Hepatocyte (in vitro differentiated cells): ENCODE measurements at regions not wholly inside any gene's neighbourhood (a gene's known extent, or its start where the extent isn't known, plus 50 kb on each side); places are given as distances from the start of the nearest gene placed in this dataset.

Experiments
- DNase-seq: peaks from one replicate; pipeline ENCODE4 v3.0.0-alpha.2; 2016; ENCODE audit warnings: low spot score
- H2AFZ ChIP-seq: fragments of 200-600 bp; sonication (generic); 2 replicates; pipeline ENCODE4 v1.6.0; 2016; ENCODE audit warnings: antibody characterized with exemption, mild to moderate bottlenecking
- H3K27ac ChIP-seq: fragments of 200-600 bp; sonication (generic); 2 replicates; pipeline ENCODE4 v1.5.1; 2016; ENCODE audit warnings: mild to moderate bottlenecking
- H3K27me3 ChIP-seq: fragments of 200-600 bp; sonication (generic); 2 replicates; pipeline ENCODE4 v1.6.1; 2016
- H3K36me3 ChIP-seq: fragments of 200-600 bp; sonication (generic); replicated peaks from 2 replicates; pipeline ENCODE4 v1.5.1; 2016; ENCODE audit warnings: low read depth; ENCODE audit not compliant: insufficient read depth
- H3K4me1 ChIP-seq: fragments of 200-600 bp; sonication (generic); 2 replicates; pipeline ENCODE4 v1.5.1; 2016; ENCODE audit warnings: mild to moderate bottlenecking, moderate library complexity; ENCODE audit not compliant: insufficient read depth
- H3K4me2 ChIP-seq: fragments of 200-600 bp; sonication (generic); 2 replicates; pipeline ENCODE4 v1.6.0; 2016
- H3K4me3 ChIP-seq: fragments of 200-600 bp; sonication (generic); 2 replicates; pipeline ENCODE4 v1.5.1; 2016; ENCODE audit warnings: mild to moderate bottlenecking
- H3K79me2 ChIP-seq: fragments of 200-600 bp; sonication (generic); 2 replicates; pipeline ENCODE4 v1.6.0; 2017; ENCODE audit warnings: mild to moderate bottlenecking
- H3K9me2 ChIP-seq: fragments of 200-600 bp; sonication (generic); replicated peaks from 2 replicates; pipeline ENCODE4 v1.6.0; 2017; ENCODE audit warnings: mild to moderate bottlenecking; ENCODE audit not compliant: insufficient read depth
- H3K9me3 ChIP-seq: fragments of 200-600 bp; sonication (generic); 2 replicates; pipeline ENCODE4 v1.5.1; 2016; ENCODE audit warnings: low read depth, mild to moderate bottlenecking
- H4K20me1 ChIP-seq: fragments of 200-600 bp; sonication (generic); 2 replicates; pipeline ENCODE4 v1.6.0; 2016; ENCODE audit warnings: mild to moderate bottlenecking; ENCODE audit not compliant: insufficient read depth, poor library complexity, severe bottlenecking
- EZH2 ChIP-seq: fragments of 200-600 bp; sonication (generic); IDR thresholded peaks from 2 replicates; pipeline ENCODE4 v1.6.1; 2016; ENCODE audit warnings: antibody characterized with exemption, mild to moderate bottlenecking, borderline replicate concordance
- EZH2phosphoT487 ChIP-seq: fragments of 200-600 bp; sonication (generic); IDR thresholded peaks from one replicate; pipeline ENCODE4 v1.6.1; 2018; ENCODE audit warnings: antibody characterized with exemption, mild to moderate bottlenecking, low read depth, moderate library complexity; ENCODE audit not compliant: unreplicated experiment, severe bottlenecking
- WGBS: methylation state at CpG from one replicate; pipeline ENCODE4 v1.1.6; 2016; ENCODE audit warnings: low lambda C conversion rate; ENCODE audit errors: missing lambda C conversion rate; 5-methylcytosine and 5-hydroxymethylcytosine counted together
- TF ChIP-seq, protein P1 (sequence below): fragments of 200-600 bp; sonication (generic); IDR thresholded peaks from 2 replicates; pipeline ENCODE4 v1.5.1; 2016; ENCODE audit warnings: antibody characterized with exemption, mild to moderate bottlenecking; ENCODE audit not compliant: poor library complexity

GRCh38 chr6:112697265-112697664 lies 350.1 kb downstream of the RFPL4B start:
- Histone ChIP-seq H3K4me1 (no peaks in the 10 kb centered on the region), H3K9me2 (no peaks in the 10 kb centered on the region), H3K27me3 (no peaks in the 10 kb centered on the region), H3K9me3 (no peaks in the 10 kb centered on the region), H3K4me3 (no peak overlapping the region), H2AFZ (no peak overlapping the region), H3K27ac (no peak overlapping the region), H4K20me1 (no peaks in the 10 kb centered on the region), H3K4me2 (no peak overlapping the region), H3K79me2 (no peaks in the 10 kb centered on the region), H3K36me3 (no peaks in the 10 kb centered on the region)
- 99% methylated on average over 4 of the region's 4 CpGs for WGBS
- TF ChIP-seq EZH2phosphoT487 (no peak), EZH2 (no peak)
- TF ChIP-seq, protein P1, sequence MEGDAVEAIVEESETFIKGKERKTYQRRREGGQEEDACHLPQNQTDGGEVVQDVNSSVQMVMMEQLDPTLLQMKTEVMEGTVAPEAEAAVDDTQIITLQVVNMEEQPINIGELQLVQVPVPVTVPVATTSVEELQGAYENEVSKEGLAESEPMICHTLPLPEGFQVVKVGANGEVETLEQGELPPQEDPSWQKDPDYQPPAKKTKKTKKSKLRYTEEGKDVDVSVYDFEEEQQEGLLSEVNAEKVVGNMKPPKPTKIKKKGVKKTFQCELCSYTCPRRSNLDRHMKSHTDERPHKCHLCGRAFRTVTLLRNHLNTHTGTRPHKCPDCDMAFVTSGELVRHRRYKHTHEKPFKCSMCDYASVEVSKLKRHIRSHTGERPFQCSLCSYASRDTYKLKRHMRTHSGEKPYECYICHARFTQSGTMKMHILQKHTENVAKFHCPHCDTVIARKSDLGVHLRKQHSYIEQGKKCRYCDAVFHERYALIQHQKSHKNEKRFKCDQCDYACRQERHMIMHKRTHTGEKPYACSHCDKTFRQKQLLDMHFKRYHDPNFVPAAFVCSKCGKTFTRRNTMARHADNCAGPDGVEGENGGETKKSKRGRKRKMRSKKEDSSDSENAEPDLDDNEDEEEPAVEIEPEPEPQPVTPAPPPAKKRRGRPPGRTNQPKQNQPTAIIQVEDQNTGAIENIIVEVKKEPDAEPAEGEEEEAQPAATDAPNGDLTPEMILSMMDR: no peak
- DNase-seq: no peak

DNA sequence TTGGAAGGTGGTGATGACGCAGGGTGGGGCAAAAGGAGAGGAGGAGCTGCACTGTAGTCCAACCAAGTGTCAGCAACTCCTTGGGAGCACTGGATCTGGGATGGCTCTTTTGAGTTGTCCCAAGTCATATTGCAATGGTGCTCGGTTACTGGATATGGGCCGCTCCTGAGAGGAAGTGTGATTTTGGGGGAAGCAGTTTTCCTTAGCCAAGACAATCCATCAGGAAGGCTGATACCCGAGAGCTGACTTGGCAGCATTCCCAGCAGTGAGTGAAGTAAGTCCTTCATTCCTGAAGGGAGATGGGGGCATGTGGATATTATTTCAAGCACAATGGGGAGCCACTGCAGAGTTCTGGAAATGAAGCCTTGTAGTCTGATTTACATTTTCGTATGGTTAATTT lies 354.1 kb downstream of the RFPL4B start:
- DNase-seq: peak; percentile 15
- TF ChIP-seq, protein P1: no peak
- no peak for TF ChIP-seq EZH2
- no peak for TF ChIP-seq EZH2phosphoT487
- H3K79me2 ChIP-seq: no peaks in the 10 kb centered on the region
- WGBS: 76% methylated on average over 5 of the region's 5 CpGs
- H3K4me2 ChIP-seq: no peak overlapping the region
- H3K4me3 ChIP-seq: no peak overlapping the region
- H2AFZ ChIP-seq: no peak overlapping the region
- H3K36me3 ChIP-seq: no peaks in the 10 kb centered on the region
- H3K27me3 ChIP-seq: no peaks in the 10 kb centered on the region
- H3K4me1 ChIP-seq: no peaks in the 10 kb centered on the region
- no peaks in the 10 kb centered on the region for H3K9me3 ChIP-seq
- H3K9me2 ChIP-seq: no peaks in the 10 kb centered on the region
- H4K20me1 ChIP-seq: no peaks in the 10 kb centered on the region
- no peak overlapping the region for H3K27ac ChIP-seq

DNA sequence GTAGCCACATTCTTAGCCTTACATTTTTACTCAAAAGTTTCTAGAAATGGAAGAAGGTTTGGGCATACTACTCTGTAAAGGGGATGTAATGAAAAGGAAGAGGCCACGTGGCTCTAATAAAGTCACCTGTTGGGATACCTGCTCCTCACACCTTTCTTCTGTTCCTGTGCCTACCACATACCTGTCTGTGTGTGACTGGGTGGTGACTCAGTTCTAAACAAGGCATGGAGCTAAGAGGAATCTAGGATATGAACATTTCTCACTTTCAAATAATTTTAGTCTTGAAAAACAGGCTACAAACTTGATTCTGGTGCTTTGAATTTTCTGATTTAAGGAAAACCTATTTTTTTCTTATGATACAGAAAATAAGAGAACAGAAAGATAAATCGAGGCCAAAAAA lies 363.6 kb downstream of the RFPL4B start:
- no peaks in the 10 kb centered on the region for H3K36me3 ChIP-seq
- H3K27me3 ChIP-seq: no peaks in the 10 kb centered on the region
- no peak overlapping the region for H3K4me2 ChIP-seq
- H4K20me1 ChIP-seq: no peaks in the 10 kb centered on the region
- DNase-seq: no peak
- no peak overlapping the region for H3K27ac ChIP-seq
- no peaks in the 10 kb centered on the region for H3K9me2 ChIP-seq
- no peaks in the 10 kb centered on the region for H3K79me2 ChIP-seq
- H3K4me1 ChIP-seq: no peaks in the 10 kb centered on the region
- H2AFZ ChIP-seq: no peak overlapping the region
- H3K9me3 ChIP-seq: no peaks in the 10 kb centered on the region
- TF ChIP-seq EZH2phosphoT487 (no peak), EZH2 (no peak)
- WGBS: 80% methylated on average over 2 of the region's 2 CpGs
- H3K4me3 ChIP-seq: no peak overlapping the region

GRCh38 chr6:112713402-112713801 lies 366.3 kb downstream of the RFPL4B start:
- no peaks in the 10 kb centered on the region for H4K20me1 ChIP-seq
- no peak overlapping the region for H3K27ac ChIP-seq
- H3K79me2 ChIP-seq: no peaks in the 10 kb centered on the region
- DNase-seq: no peak
- no peak overlapping the region for H3K4me2 ChIP-seq
- no peaks in the 10 kb centered on the region for H3K9me2 ChIP-seq
- no peaks in the 10 kb centered on the region for H3K36me3 ChIP-seq
- no peak for TF ChIP-seq EZH2phosphoT487
- no peaks in the 10 kb centered on the region for H3K27me3 ChIP-seq
- H3K4me1 ChIP-seq: no peaks in the 10 kb centered on the region
- no peak overlapping the region for H2AFZ ChIP-seq
- no peak overlapping the region for H3K4me3 ChIP-seq
- no peaks in the 10 kb centered on the region for H3K9me3 ChIP-seq
- WGBS: 92% methylated on average over 2 of the region's 2 CpGs
